Fibroblast of peridontal ligament (primary cell): ENCODE measurements at regions not wholly inside any gene's neighbourhood (a gene's known extent, or its start where the extent isn't known, plus 50 kb on each side); places are given as distances from the start of the nearest gene placed in this dataset.

ENCODE experiments used
- DNase-seq: peaks from one replicate; pipeline ENCODE4 v3.0.0-alpha.2; 2010; ENCODE audit errors: extremely low read depth

DNA sequence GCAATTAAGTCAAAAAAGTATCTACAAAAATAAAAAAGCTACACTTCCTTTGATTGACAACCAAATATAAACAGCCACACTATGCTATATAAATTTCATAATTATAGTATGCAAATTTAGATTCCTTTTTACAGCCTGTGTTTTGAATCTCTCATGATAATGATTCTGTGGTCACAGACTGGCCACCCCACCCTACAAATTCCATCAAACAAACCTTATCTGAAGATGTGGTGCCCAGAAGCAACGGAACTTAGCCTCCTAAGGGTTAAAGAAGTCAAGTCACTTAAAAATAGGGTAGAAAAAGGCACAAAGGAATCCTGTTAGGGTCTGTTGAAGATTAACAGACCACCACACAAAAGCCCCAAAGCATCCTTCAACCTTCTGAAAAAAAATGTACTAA lies 351.8 kb downstream of the INHBA start:
- DNase-seq = no peak

DNA sequence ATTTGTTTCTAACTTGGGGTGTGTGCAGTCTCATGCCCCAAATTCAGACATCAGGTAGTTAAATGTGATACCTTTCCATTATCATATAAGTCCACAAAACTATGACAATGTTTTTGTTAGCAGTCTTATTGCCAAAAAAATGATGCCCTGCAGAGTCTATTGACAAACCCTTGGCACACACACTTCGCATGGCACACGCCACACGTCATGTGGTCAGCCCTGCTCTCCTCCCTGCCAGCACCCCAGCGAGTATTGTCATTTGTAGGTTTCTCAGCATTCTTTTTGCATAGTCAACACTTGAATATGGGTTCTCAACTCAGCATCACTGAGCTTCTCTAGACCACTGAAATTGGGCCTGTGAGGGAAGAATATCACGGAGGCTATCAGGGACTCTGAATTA lies 356.0 kb downstream of the INHBA start:
- no peak for DNase-seq

DNA sequence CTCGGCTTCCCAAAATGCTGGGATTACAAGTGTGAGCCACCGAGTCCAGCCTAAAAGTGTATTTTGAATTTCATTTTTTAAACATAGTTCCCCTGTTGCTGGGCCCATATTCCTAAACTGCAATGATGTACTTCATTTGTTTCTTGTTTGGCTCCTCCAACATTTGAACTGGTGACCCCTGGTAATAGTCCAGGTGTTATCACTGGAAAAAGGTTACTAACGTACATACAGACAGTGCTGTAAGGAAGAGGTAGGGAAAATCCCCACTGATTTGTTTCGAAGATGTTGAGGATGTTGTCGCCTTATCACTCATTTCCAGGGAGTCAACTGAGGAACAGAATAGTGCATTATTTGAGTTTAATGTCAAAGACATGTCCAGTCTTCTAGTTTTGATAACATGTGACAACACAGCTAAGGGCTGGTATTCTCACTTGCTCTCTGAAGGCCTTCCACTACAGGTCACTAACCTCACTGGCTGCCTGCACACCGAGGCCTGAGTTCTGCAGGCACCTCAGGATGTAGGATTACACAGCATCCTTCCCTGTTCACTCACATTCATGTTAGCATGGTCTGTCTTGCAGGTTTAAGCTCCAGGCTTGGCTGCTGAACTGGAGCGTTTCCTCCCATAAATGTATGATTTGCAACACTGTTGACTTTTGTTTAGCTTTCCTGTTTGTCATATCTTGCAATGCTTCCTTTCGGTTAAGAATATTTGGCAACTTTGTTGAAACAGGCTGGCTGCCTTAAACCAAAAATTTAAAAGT lies 362.8 kb downstream of the INHBA start:
- DNase-seq = no peak

DNA sequence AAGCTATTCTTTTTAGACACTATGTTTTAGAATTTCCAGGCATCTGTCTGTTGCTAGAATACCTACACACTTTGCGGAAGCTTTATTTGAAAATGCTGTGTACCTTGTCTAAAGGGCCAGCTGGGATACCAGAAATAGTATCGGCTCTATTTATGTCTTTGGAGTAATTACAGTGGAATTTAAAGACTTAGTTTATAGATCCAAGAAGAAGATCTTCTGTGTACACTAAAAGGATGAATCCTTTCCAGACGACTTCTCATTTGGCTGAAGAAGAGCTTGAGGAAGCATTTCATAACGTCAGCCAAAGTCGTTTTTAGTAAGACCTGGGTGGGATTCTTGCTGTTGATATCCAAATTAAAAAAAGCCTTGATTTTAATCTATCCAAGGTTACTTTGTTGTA lies 365.9 kb downstream of the INHBA start:
- peak; percentile 13 for DNase-seq

DNA sequence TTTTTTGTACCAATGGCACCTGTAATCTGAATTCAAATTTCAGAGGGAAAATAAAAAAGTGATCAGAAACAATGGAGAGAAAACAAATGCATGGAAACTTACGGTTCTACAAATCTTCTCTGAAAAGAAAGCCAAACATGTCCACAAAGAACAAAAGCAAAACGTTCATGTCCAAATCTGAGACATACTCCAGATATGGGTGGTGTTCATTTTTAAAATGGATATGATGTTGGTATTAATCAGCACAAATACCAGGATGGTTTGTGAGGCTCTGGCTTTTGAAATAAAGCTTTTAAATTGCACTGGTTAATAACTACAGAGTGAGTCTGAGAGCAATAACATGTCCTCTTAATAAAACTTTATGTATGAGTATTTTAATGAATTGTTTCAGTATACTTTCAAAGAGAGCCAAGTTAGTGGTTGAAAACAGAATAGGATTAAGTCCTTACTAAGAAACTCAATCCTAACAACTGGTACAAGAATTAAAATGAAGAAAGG lies 366.4 kb downstream of the INHBA start:
- no peak for DNase-seq

DNA sequence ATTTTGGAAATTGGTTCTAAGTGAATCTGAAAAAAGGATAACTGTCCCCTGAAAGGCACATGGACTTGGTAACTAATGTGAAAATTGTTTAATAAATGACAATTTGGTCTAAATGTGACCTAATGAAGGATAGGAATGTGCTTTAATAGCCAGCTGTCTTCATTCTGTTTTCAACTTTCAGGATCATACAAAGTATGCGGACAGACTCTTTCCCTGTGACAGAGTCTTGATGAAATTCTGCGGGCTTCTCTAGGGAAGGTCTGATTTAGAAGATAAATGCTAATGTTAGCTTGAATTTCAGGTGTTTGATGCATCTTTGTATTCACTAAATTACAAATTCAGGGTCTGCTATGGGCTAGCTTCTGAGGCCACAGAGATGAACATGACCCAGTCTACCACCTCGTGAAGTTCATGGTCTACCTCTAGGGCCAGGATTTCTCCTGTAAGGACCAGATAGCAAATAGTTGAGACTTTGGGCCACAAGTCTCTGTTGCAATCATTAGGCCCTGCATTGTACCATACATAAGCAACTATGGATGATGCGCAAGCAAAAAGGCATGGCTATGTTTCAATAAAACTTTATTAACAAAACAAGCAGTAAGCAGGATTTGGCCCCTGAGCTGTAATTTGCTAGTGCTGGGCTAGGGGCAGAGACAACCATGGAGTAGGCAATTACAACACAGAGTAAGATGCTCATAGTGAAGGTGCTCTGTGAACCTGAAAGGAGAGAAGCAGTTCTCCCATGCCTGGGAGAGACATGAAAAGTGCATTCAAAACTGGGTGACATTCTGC lies 368.6 kb downstream of the INHBA start:
- DNase-seq = no peak

DNA sequence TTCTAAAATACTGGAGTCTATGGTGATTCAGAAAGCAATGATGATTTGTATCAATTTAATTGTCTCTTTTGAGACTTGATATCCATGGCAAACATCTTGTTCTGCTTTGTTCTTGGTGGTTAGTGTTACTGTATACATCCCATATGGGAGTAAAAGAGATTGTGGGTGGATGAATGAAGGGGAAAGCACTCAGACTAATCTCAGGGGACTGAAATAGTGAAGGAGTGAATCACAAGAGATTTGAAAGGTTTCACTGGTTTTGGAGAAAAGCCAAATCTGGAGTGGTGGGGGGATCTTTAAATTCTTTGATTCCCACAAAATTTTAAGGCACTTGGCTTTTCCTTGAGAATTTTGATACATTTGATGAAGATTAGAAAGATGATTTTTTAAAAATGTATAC lies 369.4 kb downstream of the INHBA start:
- DNase-seq = peak; percentile 89

DNA sequence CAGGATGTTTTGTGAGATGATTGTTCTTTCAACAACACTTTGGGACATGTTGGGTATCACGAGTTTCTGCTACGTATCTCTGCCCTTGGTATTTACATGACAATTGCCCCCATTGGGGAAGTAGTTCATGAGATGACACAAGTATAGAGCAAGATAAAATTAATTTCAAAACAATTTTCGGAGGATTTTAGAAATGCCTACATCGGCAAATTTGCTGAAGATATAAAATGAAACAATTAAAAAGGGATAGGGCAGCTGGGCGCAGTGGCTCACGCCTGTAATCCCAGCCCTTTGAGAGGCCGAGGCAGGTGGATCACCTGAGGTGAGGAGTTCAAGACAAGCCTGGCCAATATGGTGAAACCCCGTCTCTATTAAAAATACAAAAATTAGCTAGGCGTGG lies 371.7 kb downstream of the INHBA start:
- DNase-seq = no peak

DNA sequence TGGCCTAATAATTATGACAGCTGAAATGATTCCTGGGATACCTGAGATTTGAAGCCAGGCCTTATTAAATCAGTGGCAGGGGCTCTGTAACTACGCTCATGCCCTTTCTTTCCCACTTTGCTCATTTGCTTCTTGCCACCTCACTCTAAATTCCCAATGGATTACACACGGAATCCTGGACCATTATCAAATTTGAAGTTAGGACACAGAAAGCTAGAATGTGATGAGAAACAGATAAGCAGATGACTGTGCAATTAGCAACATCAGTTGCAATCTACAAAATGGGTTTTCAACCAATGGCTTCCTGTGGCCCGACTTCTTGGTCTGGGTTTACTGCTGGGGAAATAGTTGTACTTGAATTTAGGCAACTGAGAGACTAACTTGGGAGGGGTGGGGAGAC lies 374.3 kb downstream of the INHBA start:
- peak; percentile 22 for DNase-seq

DNA sequence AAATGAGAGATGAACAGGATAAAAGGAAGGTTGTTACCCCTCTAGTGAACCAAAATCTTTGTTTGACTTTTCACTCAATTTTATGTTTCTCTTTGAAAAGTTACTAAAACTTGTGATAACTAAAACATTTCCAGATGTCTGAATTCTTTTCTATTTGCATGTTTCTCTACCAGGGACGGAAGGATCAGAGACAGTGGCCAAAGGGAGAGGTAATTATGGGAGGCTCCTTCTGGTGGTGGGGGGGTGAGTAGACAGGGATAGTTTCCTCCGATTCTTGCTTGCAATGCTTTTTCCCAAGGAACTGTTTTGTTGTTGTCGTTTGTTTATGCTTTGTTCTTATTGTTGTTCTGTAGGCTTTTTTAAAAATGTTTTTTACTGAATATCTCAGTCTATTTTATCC lies 374.8 kb downstream of the INHBA start:
- peak; percentile 57 for DNase-seq

DNA sequence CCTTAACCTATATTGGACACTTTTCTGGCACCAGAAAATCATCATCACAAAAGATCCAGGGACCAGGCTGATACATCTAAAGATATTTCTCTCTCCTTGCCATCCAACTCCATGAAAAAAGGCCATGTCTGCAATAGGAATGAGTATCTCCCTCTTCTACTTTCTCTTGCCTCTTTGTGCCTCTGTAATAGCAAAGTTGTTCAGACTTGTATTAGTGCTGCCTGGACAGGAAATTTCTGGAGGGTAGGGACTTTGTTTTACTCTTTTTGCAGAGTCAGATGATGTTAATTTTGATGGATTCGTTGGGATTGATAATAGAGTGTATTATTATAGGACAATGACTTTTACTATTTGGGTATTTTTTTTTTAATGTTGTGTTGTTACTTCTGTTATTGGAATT lies 376.3 kb downstream of the INHBA start:
- no peak for DNase-seq

DNA sequence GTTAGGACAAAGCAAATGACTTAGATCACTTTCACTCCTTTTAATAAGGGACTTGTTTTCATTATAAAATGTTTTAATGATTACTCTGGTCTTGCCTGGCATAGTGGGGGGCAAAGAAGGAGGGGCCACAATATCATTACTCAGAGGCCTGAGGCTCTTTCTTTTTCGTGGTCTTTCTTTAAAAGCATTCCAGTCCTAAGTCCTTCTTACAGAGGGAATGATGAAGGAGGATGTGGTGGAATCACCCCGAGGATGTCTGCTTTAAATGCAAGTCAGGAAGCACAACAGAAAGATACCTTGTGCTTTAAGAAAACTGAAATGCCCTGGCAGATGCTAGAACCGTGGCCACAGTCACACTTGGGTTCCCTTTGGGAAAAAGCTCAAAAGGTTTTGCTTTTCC lies 379.1 kb downstream of the INHBA start:
- DNase-seq = no peak

DNA sequence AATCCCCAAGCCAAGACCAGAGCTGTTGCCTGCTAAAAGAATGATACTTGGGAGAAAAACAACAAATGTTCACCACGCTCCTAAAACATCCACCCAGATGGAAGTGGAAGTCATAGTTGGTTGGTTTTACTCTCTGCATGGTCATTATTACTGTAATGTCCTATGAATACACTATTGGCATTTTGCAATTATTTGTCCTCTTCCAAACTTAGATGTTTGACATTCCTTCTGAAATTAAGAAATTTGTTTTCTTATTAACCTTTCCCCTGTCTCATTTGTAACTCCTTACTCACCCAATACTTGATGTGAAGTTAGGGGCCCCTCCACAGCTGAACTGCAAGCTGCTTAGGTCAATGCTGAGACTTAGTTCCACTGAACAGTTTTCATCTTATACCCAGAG lies 383.3 kb downstream of the INHBA start:
- peak; percentile 19 for DNase-seq

DNA sequence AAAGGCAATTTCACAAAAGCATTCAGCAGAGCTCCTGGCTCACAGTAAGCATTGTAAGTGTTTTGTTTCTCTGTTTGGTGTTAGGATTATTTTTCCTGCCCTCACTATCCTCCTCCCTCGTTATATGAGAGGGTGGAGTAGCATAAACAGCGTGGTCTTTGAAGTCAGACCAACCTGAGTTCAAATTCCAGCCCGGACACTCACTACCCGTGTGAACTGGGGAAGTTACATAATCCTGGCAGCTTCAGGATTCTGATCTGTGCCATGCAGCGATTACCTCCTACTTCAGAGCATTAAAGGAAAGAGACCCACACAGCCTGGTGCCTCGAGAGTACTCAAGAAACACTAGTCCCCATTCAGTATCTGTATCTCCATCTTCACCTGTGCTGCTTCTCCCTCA lies 386.5 kb downstream of the INHBA start:
- peak; percentile 44 for DNase-seq

DNA sequence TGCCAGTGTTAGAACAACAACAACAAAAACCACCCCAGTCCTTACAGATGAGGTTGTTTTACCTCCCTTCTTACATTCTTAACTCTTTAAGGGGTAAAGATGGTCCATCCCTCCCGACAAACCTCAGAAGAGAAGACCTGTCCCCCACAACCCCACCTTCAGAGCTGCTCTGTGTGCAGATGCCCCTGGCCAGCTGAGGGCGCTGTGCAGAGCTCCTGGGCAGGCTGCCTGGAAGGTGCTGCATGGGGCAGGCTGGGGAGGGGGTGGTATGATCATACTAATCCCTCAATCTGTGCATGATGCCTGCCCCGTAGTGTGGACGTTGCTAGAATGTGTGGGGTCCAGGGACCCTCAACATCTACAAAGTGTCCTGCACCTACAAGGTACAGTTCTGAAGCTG lies 387.1 kb downstream of the INHBA start:
- no peak for DNase-seq

DNA sequence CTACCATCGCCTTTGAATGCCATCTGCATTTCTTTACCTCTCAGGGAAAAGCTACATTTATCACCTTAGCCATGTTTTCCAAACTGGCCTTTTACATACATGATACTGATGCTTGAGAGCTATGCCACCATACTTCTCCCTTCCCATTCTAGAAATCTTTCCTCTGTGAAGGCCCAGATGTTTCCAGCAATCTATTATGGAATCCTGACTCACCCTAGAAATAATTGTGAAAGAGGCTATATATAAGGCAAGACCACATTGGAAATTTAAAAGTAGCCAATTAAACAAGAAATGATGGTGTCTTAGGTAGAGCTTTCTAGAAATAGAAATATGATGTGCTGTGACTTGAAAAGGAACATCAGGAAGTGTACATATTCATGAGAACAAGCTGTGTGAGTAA lies 389.7 kb downstream of the INHBA start:
- DNase-seq = peak; percentile 55

DNA sequence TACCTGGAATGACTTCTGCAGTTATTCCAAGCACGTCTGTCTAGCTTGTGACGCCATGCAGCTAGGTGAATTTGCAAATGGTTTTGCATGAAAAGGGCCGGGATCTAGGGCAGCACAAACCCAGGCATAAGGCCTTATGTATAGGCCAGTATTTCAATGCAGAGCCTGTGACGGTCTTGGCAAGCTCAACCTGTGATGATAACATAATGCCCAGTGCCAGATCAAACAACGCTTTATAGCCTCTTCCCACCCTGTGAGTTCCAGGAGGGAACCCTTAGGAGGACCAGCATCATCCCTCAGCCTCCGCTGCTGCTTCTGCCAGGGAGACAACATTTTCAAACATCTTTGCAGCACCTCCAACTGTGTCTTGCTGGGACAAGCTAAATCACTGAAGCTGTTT lies 390.7 kb downstream of the INHBA start:
- DNase-seq = no peak

DNA sequence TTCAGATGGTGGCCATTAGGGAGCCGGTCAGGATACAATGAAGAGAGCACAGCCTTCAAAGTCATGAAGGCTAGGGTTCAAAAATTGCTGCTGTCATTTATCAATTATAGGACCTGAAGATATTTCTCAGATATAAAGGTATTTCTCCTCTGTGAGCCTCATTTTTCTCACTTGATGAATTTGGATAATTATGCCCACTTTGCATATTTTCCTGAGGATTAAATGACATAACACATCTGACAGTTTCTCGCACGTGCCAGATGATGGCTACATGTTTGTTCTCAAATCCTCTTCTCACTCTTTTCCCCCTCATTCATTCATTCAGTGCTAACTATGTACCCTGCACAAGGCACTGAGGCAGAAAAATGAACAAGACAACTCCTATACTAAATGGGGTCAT lies 391.6 kb downstream of the INHBA start:
- DNase-seq = no peak

DNA sequence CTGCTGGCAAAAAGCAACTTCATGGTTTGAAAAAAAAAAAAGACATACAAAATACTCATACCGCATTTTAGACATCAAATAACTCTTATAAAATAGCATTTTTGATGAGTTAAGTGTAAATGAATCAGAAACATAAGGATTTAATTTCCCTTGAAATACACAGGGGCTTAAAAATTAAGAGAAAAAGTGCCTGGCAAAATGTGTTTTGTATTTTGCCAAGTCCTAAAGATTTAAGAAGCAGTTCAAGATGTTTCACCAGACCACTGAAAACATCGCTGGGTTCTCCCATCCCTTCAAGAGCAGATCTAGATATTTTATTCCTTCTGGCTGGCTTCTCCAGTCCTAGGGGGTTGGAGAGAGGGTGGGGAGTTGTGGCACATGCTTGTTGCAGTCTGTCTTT lies 396.4 kb downstream of the INHBA start:
- peak; percentile 14 for DNase-seq

DNA sequence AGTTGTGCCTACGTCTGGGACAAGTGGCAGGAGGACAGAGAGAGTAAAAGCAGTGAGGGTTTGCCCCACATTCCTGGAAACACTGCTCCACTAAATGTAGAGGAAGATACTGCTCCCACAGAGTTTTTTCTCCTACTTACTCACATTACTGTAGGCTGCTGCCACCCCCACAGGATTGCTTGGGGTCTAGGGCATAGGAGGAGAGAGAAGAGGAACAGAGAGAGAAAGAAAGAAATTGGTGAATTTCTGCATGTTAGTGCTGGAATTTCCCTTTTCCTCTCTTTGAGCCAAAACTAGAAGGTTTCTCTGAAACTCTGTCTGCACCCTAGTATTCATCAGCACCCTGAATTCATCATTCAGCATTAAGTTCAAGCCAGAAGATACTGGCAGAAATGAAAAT lies 397.9 kb downstream of the INHBA start:
- no peak for DNase-seq

DNA sequence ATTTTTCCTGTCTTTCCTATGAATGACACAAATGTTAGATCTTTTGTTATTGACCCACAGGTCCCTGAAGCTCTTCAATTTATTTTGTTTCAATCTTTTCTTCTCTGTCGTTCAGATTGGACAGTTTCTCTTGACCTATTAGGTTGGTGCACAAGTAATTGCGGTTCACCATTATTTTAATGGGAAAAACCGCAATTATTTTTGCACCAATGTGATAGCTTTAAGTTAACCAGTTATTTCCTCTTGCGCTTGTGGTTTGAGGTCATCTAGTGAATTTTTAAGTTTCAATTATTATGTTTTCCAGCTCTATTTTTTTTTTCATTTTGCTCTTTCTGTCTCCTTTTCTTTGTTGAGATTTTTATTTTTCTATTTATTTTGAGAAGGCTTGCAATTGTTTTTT lies 399.2 kb downstream of the INHBA start:
- DNase-seq = no peak

DNA sequence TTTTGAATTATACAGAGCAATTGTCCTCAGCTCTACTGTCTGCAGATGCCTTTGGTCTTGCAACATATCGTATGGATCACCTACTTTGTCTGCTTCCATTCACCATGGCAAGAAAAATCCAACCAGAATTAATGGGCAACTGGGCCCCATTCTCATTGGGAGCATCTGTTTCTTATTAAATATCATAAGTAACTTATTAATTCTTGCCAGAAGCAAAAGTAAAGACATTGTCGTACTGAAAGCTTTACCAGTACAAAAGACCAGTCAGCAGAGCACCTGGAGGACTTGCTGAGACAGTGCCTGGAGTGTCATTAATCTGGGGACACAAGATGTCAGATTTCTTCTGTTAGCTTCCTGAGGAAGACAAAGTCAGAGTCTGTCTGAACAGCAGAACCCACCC lies 404.5 kb downstream of the INHBA start:
- DNase-seq = peak; percentile 8

DNA sequence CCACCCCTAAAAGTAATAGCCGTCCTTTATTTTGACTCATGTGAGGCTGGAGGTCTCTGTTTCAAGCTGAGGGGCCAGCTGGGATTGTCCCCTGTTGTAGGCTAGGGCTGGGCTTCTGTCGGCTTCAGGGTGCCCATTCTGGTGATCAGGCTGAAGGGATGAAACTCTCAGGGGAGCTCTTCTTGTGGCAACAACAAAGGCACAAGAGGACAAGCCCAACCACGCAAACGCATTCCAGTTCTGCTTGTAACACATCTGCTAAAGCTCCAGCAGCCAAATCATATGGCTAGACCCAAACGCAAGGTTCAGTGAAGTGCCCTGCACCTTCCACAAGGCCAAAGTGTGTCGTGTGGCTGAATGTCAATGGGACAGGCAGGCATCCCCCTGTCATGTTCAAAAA lies 405.7 kb downstream of the INHBA start:
- DNase-seq = no peak
